ENCODE measurements at regions not wholly inside any gene's neighbourhood (a gene's known extent, or its start where the extent isn't known, plus 50 kb on each side); places are given as distances from the start of the nearest gene placed in this dataset.

DNA sequence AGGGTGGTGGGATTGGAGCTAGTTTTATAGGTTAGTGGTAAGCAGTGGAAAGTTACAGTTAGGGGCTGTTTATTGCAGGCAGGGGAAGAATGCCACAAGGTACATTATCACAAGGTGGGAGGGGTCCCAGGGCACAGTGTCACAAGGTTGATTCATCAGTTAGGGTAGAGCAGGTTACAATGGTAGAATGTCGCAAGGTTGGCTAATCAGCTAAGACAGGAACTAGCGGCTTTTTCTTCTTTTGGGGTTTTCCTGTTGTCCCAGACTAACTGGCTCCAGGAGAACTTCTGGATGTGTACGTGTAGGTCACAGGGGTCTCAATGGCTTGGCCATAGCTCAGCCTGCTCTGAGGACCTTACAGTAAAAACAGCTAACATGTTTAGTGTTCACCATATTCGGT is 1221.1 kb downstream of the SLITRK1 start:
- no peak for DNase-seq

DNA sequence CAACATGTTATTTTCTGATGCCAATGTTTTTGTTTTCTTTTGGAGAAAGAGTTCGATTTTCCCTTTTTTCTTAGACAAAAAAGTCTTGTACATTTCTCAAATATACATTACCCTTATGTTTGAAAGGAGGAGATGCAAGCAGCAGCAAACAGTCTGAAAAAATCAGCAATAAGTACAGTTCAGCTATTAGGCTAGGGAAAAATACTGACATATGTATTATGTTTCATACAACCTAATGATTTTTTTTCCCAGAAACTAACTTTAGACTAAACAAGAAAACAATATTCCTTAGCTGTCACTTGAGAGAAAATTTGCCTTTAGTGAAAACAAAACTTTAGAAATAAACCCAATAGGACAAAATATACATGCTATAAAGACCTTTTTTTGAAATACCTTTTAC is 1223.5 kb downstream of the SLITRK1 start:
- no peak for DNase-seq

DNA sequence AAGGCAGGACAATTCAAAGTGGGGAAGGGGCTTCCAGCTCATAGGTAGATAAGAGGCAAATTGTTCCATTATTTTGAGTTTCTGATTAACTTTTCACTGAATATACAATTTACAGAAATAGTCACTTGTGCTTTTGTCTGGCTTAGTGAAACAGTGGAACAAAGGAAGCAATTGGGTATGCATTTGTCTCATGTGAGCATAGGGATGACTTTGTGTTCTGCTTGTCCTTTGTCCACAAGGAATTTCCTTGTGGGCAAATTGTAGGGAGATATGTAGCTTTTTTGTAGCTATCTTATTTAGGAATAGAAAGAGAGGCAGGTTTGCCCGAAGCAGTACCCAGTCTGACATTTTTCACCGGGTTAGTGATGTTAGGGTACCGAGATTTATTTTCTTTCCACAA is 1224.8 kb downstream of the SLITRK1 start:
- no peak for DNase-seq

DNA sequence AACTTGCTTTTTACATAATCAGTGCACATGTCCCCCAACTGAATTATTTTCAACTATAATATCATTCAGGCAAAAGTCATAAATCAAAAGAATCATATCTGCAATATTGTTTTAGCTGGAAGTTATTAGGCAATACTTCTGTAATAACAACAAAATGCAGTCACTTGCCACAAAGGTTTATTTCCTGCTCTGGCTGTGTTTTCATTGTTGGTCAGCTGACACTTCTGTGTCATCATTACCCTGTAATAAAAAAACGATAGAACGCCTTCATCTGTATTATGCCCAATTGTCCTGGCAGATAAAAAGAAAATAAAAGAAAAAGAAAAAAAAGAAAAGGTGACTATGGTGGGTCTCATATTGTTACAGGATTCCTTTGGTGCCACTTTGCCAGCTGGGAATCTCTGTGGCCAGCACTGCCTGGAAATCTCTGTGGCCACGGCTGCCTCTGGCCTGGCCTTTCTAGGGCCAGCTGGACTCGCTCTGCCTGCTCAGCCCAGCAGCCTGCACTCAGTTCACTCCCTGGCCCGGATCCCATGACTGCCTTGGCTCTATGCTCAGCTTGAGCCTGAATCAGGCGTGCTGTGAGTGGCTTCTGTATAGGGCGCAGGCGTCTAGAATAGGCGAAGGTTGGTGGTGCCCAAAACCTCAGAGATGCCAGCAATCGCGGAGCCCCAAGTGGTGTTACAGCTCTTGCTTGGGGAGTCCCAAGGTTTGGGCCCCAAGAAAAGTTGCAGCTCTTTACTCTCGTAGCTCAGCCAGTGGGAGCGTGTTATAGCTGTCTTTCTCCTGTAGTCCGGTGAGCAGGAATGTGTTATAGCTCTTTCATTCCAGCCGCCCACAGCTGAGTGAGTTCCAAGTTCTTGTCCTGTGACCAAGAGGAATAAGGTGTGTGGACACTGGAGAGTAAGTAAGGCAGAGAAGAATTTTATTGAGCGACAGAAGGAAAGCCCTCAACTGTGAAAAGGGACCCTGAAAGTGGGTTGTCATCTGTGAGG is 1227.1 kb downstream of the SLITRK1 start:
- DNase-seq: no peak

DNA sequence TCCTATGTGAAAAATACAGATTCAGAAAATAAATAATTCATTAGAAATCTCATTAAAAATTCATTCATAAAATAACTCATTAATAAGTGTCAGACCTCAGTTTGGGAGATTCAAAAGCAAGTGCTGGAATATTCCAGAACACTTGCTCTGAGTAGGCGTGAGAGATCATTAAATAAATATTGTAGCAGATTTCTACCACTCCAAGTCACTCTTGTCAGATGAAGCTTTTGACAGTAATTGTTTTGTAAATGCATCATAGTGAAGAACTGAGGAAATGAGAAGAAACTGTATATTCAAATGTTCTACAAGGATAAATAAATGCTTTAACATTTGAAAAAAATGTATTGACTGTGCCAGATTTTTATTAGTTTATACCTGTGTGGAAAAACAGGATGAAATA is 1228.1 kb downstream of the SLITRK1 start:
- no peak for DNase-seq

DNA sequence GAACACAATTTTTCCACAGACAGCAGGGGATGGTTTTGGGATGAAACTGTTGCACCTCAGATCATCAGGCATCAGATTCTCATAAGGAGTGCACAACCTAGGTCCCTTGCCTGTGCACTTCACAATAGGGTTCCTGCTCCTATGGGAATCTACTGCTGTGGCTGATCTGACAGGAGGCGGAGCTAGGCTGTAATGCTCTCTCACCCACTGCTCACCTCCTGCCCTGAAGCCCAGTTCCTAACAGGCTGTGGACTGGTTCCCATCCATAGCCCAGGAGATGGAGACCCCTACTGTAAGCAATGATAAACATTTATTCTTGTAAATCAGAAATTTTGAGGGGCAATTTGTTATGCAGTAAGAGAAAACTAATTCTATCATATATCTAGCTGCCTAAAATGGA is 1234.7 kb downstream of the SLITRK1 start:
- no peak for DNase-seq

DNA sequence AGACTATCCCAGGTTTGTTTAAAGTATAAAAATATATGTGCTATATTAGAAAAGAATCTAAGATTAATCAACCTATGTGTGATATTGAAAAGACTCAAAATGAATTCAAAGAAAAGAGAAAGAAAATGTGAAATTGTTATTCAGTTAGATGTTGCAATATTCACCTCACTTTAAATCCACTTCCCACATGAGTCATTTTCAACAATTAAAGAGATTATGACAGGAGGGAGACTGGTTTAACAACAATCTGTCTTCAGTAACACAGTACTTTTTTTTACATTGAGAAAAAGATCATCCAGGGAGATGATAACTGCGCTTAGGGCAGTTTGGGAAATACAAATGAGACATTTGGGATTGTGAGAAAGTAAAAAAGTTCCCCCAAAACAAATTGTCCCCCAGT is 1246.2 kb downstream of the SLITRK1 start:
- no peak for DNase-seq

DNA sequence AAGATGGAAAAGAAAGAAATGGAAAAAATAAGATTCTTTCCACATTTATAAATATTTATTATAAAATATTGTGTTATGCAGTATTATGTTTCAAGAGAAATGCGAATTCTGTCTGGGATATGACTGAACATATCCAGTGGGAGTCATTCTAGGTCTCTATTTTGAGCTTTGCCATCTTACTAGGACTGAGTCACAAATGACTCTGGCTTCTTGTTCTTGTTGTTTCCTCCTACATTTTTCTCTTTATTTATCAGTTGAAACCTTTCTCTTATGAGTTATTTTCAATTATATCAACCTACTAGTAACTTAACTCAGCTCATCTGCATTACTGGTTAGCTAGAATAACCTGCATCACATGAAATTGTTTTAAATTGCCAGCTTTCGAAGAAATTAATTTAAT is 1247.3 kb downstream of the SLITRK1 start:
- DNase-seq: no peak

DNA sequence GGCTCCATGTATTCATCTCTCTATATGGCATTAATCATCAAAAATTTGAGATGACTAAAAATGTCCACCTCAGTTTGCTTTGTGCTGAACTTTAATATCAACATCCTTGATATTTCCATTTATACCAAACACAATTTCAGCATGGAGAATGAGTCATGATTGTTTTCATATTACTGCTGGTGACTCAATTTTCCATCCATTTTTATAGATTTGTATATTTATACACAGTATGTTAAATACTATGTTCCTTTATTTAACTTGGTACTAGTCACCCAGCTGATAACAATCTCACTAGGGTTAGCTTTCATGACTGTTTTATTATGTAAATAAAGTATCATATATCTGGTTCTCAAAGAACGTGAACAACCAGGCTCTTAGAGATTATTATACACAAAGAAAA is 1255.1 kb downstream of the SLITRK1 start:
- no peak for DNase-seq

DNA sequence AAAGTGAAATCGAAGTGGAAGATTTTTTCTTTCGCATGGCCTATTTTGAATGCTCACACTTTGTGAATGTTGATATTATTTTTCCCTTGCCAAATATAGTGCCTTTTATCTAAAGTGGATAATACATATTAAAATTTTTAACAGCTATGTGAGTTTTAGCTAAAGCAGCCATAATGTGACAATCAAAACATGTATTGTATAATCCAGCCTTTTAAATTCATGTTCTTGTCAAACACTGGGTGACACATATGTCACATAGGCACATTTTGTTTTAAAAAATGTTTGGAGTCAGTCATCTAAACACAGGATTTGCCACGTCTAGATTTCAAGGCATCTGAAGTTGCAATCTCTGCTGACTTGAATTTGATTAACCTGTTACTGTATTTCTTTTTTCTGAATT is 1256.6 kb downstream of the SLITRK1 start:
- DNase-seq: no peak

DNA sequence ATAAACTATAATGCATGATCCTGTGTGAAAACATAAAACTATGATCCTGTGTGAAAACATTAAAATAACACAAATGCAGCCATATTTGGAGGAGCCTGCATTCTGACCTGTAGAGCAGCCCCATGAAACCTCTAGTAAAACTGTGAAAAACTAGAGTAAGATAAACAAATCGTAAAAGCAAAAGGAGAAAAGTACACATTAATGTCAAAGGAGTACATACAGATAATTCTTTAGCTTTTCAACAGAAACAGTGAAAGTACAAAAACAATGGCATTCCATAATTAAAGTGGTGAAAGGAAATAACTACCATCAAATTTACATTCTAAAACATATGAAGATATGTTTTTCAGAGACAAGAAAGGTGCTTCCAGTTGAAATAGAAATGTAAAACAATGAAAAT is 1267.2 kb downstream of the SLITRK1 start:
- DNase-seq: no peak

DNA sequence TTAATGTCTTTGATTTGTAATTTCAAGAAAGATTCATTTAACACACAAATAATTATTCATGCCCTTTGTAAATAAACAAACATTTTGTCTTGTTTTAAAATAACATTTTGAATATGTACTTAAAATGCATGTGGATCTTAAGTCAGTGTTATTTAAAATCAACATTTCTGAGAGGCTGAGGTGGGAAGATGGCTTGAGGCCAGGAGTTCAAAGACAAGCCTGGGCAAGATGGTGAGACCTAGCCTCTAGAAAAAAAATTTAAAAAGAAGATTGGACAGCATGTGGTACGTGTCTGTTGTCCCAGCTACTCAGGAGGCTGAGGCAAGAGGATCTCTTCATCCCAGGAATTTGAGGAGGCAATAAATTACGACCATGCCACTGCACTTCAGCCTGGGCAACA is 1268.2 kb downstream of the SLITRK1 start:
- no peak for DNase-seq

DNA sequence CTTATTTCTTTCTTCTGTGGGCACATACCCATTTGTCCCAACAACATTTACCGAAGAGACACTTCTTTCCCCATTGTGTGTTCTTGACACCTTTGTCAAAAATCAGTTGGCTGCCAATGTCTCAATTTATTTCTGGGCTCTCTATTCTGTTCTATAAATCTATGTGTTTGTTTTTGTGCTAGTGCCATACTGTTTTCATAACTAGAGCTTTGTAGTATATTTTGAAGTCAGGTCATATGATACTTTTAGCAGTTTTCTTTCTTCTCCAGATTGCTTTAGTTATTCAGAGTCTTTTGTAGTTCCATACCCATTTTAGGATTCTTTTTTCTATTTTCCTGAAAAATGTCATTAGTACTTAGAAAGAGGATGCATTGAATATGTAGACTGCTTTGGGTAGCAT is 1276.3 kb downstream of the SLITRK1 start:
- DNase-seq: no peak

DNA sequence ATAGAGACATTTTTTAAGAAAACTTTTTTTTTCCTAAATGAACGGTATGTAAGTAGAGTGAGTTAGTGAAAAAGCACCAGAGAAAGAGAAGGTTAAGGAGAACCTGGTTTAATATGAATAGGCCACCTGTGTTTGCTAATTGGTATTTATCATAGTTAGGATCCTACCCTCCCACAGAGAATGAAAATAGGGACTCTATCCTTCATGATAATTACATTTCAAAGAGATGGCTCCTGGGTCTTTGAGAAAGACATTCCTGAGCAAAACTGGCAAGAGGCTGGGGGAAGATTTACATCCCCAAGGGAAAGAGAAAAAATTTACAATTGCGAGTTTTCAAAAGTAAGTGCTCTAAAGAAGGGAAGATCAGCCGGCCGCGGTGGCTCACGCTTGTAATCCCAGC is 1284.5 kb downstream of the SLITRK1 start:
- no peak for DNase-seq

DNA sequence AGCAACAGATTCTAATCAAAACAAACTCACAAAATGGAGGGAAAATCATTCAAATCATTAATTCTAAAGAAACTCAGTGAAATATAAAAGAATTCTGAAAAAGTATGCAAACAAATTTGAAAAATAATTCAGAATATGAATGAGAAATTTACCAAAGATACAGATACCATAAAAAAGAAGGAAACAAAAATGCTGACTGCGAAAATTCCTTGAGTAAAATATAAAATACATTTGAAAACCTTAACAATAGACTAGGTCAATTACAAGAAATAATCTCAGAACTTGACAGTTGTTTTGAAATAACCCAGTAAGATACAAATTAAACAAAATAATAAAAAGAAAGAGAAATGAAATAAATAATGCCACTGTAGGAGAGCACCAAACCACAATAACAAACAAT is 1289.0 kb downstream of the SLITRK1 start:
- no peak for DNase-seq

DNA sequence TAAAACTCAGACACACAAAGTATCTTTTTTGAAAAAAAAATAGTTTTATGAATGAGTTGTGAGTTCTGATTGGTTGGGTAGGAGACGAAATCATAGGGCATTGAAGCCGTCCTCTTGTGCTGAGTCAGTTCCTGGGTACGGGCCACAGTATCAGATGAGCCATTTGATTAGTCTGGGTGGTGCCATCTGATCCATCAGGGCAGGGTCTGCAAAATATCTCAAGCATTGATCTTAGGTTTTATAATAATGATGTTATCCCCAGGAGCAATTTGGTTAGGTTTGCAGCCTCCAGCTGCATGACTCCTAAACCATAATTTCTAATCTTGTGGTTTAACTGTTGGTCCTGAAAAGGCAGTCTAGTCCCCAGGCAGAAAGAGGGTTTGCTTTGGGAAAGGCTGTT is 1310.6 kb downstream of the SLITRK1 start:
- no peak for DNase-seq

DNA sequence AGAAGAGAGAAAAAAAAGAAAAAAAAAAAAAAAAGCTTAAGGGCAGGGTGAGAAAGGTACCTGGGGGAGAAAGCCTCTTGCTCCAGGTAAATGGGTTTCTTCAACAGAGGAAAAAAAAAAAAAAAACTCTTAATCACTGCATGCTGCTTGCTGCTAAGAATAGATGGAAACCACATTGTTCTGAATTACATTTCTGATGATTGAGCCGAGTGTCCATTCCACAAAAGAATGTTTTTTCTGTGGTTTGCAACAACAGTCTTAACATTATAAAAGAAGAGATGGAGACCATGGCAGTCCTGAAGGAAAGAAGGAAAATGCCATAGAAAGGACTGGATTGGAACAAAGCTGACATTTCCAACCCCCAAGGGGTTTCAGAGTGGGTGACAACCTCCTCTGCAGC is 1312.7 kb downstream of the SLITRK1 start:
- no peak for DNase-seq

DNA sequence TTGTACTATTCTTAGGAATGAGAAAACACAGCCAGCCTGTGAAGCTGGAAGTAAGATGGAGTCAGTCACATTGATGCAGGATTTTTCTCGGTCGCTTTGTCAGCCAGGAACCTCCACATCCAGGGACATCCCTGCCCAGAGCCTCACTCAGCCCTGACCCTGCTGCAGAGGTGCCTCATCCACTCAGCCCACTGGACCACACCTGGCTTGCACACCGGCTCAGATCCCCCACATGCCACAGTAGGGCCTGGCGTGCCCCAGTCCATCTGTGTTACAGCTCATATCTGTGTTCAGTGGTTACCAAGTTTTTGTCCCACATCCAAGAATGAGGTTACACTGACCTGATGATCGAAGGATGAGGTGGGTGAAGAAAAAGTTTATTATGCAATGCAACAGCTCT is 1315.4 kb downstream of the SLITRK1 start:
- DNase-seq: no peak

DNA sequence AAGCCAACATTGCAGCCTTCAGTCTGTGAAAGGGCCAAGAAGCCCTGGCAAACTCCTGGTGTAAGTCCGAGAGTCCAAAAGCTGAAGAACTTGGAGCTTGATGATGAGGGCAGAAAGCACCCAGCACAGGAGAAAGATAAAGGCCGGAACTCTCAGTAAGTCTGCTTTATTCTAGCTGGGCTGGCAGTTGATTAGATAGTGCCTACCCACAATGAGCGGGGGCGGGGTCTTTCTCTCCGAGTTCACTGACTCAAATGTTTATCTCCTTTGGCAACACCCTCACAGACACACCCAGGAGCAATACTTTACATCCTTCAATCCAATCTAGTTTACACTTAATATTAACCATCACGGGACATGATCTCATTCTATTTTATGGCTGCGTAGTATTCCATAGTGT is 1317.1 kb downstream of the SLITRK1 start:
- DNase-seq: no peak

DNA sequence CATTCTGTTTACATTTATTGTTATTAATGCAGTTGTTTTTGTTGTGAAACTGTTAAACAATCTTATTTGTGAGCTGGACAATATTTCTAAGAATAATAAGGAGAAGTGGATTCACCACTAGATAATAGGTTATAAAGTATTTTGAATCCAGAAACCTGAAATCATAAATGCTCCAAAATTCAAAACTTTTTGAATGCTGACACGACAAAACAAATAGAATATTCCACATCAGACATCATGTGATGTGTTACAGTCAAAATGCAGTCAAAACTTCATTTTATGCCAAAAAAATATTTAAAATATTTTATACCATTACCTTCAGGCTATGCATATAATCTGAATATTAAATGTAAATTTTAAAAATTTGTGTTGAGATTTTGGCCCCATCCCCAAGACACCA is 1321.4 kb downstream of the SLITRK1 start:
- no peak for DNase-seq

DNA sequence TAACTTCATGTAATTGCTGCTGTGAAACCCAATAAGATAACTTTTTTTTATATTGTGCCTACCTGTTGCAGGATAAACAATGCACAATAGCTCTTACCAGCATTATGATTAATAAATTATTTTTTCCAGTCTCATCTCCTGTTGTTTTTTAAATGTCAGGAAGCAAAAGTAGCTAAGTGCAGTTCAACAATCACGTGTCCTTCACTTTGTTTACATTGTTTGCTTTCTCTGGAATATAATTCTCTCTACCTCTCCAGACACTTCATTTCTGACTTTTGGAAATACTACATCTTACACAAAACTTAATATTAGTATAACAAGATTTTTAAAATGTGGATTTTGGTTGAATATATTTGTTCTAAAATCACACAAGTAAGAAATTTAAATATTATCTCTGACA is 1359.4 kb downstream of the SLITRK1 start:
- no peak for DNase-seq

DNA sequence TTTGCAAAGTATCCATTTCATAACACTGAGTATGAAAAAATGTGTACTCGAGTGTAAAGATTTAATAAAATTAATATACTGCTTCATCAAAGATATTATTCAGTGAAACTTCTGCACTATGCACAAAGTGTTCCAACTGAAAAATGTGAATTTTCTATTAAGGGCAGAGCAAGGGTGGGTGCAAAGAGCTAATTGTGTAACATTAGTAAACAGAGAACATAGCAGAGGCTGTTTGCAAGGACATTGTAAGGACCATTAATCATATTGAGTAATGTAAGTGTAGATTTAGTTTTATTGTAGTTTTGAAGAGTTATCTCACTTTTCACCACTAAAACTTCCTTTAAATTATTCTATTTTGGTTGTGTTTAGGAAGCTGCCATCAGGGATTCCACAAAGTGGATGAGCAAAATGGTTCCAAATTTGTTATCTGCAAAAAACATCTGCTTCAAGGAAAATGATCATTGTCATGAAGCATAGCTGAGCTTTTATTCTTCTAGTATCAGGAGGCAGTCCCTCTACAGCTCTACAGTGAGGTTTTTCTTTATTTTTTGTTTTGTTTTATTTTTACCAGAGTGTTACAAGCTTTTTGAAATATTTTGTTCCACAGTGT is 1375.4 kb downstream of the SLITRK1 start:
- no peak for DNase-seq

DNA sequence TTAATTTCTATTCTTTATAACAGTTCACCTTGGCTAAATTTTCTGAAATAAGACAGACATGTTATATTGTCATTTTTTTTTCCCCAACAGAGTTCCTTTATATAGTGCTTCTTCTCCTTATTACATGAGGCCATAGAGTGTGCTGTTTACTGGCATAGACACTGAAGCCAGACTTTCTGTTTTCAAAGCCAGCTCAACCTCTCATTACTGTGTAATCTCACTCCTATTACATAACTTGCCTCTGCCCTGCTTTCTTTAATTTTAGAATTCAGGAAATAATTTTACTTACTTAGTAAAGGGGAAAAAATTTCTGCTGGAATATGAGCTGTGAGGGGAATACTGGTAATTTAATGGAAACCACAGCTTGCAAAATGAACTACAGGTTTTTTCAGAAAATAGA is 1380.4 kb downstream of the SLITRK1 start:
- DNase-seq: no peak

DNA sequence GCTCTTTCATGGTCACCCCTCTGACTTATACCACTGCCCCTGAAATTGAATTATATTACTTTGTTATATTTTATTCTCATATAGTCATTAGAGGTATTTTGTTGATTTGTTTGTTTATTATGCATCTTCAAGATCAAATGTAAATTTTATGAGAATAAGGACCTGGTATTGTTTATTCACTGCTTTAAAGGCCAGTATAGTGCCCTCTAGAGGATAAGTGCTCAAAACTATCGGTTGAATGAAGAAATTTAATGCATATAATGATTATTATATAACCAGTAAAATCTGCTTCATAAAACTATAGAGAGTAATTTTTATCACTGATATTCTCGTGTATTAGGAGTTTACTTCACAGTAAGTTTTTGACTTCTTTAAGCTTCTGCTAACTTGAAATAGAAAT is 1401.9 kb downstream of the SLITRK1 start:
- DNase-seq: no peak

DNA sequence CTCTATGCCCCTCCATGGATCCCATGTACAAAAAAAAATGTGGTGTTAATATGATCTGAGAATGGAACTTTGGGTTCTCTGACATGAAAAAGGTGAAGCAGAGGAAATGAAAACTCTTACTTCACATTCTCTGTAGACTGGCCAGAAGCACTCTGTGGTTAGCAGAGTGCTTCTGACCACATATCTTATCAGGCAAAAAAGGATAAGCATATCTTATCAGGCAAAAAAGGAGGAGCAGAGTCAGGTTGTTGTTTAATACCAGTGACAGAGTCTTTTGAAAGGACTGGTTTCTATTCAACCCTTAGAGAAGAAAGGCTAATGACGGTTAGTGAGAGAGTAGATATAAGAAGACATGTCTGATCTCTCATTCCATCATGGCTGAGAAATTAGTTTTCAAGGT is 1404.8 kb downstream of the SLITRK1 start:
- no peak for DNase-seq
